ENCODE measurements at regions not wholly inside any gene's neighbourhood (a gene's known extent, or its start where the extent isn't known, plus 50 kb on each side); places are given as distances from the start of the nearest gene placed in this dataset.

DNA sequence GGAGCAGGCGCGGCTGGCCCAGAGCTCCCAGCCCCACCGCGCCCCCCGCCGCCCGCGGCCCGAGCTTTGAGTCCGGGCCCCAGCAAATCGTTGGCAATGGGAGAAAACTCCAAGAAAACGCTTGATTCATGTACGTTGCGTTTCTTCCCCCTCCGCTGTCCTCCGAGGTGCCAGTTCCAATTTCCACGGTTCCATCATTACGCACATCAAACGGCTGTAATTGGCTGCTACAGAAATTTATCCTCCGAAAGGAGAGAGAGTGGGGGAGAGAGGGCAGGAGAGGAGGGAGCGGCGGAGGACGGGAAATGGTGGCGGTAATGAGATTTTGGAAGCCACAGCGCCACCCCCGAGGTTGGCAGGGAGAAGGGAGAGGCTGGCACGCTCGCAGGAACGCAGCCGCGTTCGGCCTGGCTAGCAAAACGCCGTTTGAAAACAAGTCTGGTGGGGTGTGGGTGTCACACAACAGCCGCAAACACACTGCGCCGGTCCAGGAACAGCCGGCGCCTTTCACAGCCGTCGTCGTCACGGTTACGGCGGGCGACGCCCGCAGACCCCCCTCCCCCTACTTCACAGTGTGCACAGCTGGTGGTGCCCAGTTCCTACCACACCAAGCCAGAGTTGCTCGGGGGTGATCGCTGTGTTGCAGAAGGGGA, 57.5 kb downstream of the UNCX start:
- no peak for TF ChIP-seq GABPA (IDR thresholded peaks at IDR 0.05; ENCODE audit: low read depth)
- TF ChIP-seq YY1 (IDR thresholded peaks at IDR 0.05; ENCODE audit: low read depth), result no peak
- peak; percentile 34 for TF ChIP-seq CTCF (IDR thresholded peaks at IDR 0.05)
- TF ChIP-seq, protein P1, sequence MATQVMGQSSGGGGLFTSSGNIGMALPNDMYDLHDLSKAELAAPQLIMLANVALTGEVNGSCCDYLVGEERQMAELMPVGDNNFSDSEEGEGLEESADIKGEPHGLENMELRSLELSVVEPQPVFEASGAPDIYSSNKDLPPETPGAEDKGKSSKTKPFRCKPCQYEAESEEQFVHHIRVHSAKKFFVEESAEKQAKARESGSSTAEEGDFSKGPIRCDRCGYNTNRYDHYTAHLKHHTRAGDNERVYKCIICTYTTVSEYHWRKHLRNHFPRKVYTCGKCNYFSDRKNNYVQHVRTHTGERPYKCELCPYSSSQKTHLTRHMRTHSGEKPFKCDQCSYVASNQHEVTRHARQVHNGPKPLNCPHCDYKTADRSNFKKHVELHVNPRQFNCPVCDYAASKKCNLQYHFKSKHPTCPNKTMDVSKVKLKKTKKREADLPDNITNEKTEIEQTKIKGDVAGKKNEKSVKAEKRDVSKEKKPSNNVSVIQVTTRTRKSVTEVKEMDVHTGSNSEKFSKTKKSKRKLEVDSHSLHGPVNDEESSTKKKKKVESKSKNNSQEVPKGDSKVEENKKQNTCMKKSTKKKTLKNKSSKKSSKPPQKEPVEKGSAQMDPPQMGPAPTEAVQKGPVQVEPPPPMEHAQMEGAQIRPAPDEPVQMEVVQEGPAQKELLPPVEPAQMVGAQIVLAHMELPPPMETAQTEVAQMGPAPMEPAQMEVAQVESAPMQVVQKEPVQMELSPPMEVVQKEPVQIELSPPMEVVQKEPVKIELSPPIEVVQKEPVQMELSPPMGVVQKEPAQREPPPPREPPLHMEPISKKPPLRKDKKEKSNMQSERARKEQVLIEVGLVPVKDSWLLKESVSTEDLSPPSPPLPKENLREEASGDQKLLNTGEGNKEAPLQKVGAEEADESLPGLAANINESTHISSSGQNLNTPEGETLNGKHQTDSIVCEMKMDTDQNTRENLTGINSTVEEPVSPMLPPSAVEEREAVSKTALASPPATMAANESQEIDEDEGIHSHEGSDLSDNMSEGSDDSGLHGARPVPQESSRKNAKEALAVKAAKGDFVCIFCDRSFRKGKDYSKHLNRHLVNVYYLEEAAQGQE (IDR thresholded peaks at IDR 0.05; ENCODE audit: low read depth, low read length), result no peak
- no peak for TF ChIP-seq EP300 (IDR thresholded peaks at IDR 0.05; ENCODE audit: borderline replicate concordance in 1 of 2, low read depth in 1 of 2, low read length in 1 of 2)
- TF ChIP-seq TEAD4 (IDR thresholded peaks at IDR 0.05; ENCODE audit: borderline replicate concordance, insufficient read depth), result no peak
- TF ChIP-seq POLR2AphosphoS5 (IDR thresholded peaks at IDR 0.05; ENCODE audit: low read depth, low read length), result no peak
- no peak for TF ChIP-seq RXRA (IDR thresholded peaks at IDR 0.05; ENCODE audit: borderline replicate concordance, low read depth)
- no peak for TF ChIP-seq FOSL2 (IDR thresholded peaks at IDR 0.05; ENCODE audit: borderline replicate concordance, low read depth)
- no peak for TF ChIP-seq USF1 (IDR thresholded peaks at IDR 0.05; ENCODE audit: borderline replicate concordance, low read depth)
- no peak for TF ChIP-seq MXI1 (IDR thresholded peaks at IDR 0.05; ENCODE audit: low read depth, low read length)
- no peak for TF ChIP-seq RFX5 (IDR thresholded peaks at IDR 0.05; ENCODE audit: low read length)
- no peak for TF ChIP-seq EZH2phosphoT487 (IDR thresholded peaks at IDR 0.05; ENCODE audit: borderline replicate concordance, low read depth)
